ENCODE measurements at regions not wholly inside any gene's neighbourhood (a gene's known extent, or its start where the extent isn't known, plus 50 kb on each side); places are given as distances from the start of the nearest gene placed in this dataset.

DNA sequence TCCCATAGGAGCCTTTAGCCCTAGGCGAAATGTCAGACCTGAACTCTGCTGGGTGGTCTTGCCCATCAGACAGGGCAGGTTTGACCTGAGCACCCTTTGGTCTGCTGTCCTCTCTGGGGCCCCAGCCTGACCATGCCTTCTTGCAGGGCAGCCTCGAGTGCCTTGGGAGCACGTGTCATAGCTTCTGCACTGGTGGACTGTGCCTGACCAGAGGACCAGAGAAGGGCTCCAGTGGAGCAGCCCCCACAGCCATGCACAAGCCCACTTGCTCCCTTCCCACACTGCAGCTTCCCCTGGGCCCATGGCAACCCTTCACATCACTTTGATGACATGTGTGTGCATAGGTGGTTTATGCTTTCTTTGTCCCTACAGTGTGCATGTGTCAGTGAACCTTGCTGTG is 394.0 kb downstream of the TEX13C start:
- DNase-seq, result peak; percentile 55
- H3K27me3 ChIP-seq (replicated peaks in 1 of 7), result no peaks in the 10 kb centered on the region
- intact Hi-C loops (cut with DNase I; ENCODE audit: low total_unique reads), result no loop called here
- no peak overlapping the region for H3K27ac ChIP-seq
- H3K36me3 ChIP-seq, result no peaks in the 10 kb centered on the region
- TF ChIP-seq POLR2AphosphoS5 (IDR thresholded peaks at IDR 0.05) (no peak), POLR2A (IDR thresholded peaks at IDR 0.05) (no peak)
- TF ChIP-seq, protein P1, sequence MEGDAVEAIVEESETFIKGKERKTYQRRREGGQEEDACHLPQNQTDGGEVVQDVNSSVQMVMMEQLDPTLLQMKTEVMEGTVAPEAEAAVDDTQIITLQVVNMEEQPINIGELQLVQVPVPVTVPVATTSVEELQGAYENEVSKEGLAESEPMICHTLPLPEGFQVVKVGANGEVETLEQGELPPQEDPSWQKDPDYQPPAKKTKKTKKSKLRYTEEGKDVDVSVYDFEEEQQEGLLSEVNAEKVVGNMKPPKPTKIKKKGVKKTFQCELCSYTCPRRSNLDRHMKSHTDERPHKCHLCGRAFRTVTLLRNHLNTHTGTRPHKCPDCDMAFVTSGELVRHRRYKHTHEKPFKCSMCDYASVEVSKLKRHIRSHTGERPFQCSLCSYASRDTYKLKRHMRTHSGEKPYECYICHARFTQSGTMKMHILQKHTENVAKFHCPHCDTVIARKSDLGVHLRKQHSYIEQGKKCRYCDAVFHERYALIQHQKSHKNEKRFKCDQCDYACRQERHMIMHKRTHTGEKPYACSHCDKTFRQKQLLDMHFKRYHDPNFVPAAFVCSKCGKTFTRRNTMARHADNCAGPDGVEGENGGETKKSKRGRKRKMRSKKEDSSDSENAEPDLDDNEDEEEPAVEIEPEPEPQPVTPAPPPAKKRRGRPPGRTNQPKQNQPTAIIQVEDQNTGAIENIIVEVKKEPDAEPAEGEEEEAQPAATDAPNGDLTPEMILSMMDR (IDR thresholded peaks at IDR 0.05 in 8 of 11, conservative IDR thresholded peaks at IDR 0.05 in 3 of 11), result no peak
- H3K4me1 ChIP-seq, result no peaks in the 10 kb centered on the region
- WGBS, 5 donors, result 25 to 53% (median 48%) methylated on average over 2 to 3 of the region's 3 CpGs
- H3K9me3 ChIP-seq, result no peaks in the 10 kb centered on the region
- no peak overlapping the region for H3K4me3 ChIP-seq

DNA sequence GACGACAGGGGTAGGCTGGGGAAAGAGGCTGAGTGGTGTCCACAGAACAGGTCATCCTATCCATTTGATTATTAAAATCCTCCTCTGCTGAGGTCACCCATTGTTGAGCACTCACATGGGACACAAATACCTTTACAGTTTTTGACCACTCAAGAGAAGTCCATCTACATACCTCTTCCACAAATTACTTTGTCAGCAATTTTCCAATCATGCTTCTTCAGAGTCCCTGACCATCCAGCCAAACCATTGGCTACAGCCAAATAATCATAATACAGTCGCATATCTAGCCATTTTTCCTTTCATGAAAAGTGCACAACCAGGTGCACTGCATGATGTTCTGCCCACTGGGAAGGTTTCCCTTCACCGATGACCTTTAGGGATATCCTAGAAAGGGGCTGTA is 407.4 kb downstream of the TEX13C start:
- Histone ChIP-seq H3K36me3 (no peaks in the 10 kb centered on the region), H3K27me3 (replicated peaks in 1 of 7) (no peaks in the 10 kb centered on the region), H3K9me3 (peaks cover 0 to 3% (median 0%) of the 10 kb centered on the region in 8 donors), H3K27ac (no peak overlapping the region), H3K4me3 (no peak overlapping the region), H3K4me1 (no peaks in the 10 kb centered on the region)
- TF ChIP-seq POLR2A (IDR thresholded peaks at IDR 0.05) (no peak), POLR2AphosphoS5 (IDR thresholded peaks at IDR 0.05) (no peak)
- TF ChIP-seq, protein P1 (IDR thresholded peaks at IDR 0.05 in 8 of 11, conservative IDR thresholded peaks at IDR 0.05 in 3 of 11), result no peak
- no peak for DNase-seq
- 53 to 88% (median 77%) methylated on average over 2 to 3 of the region's 3 CpGs for WGBS, 5 donors
- intact Hi-C loops (cut with DNase I; ENCODE audit: low total_unique reads), result no loop called here

DNA sequence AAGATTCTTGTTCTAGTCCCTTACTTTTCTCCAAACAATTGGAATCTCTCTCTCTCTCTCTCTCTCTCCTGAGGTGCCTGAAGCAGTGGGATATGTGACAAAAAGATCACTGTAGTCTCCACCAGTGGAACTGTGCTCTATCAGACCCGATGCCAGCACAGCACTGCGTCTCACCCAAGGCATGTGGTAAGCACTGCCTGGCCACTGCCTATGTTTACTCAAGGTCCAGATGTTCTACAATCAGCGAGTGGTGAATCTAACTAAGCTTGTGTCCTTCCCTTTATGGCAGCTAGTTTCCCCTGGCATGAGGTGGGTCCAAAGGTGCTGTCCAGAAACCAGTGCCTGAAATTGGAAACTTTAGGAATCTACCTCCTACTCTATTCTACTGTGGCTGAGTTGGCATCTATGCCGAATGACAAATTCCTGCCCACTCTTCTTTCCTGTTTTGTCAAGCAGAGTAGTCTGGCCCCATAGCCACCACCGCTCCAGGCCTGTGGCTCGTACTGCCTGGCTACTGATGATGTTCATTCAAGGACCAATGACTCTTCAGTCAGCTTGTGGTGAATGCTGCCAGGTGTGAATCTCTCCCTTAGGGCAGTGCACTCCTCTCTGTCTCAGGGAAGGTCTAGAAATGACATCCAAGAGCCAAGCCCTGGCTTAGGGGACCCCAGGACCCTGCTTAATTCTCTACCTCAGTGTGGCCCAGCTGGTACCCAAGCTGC is 416.5 kb downstream of the TEX13C start:
- 68 to 83% (median 78%) methylated on average over 6 of the region's 6 CpGs for WGBS, 5 donors
- no peaks in the 10 kb centered on the region for H3K27me3 ChIP-seq (replicated peaks in 1 of 7)
- DNase-seq, result no peak

DNA sequence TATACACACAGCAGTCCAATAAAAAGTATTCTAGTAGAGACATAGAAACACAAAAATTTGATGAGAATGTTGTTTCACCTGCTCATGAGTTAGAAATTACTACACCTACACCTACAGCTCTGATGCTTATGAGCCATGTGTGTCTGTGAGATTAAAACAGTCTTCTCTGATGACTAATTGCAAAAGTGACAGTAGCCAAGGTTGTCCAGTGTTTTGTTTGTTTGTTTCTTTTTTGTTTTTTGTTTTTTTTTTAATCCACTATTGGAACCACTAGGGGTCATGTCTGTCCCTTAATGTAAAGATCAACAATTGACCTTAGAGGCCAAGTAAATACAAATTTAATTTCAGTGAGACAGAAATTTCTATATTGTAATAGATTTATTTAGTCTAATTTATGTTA is 423.1 kb downstream of the TEX13C start:
- no peaks in the 10 kb centered on the region for H3K4me1 ChIP-seq
- TF ChIP-seq POLR2AphosphoS5 (IDR thresholded peaks at IDR 0.05), result no peak
- TF ChIP-seq, protein P1 (IDR thresholded peaks at IDR 0.05 in 8 of 11, conservative IDR thresholded peaks at IDR 0.05 in 3 of 11), result no peak
- TF ChIP-seq POLR2A (IDR thresholded peaks at IDR 0.05), result no peak
- H3K27ac ChIP-seq, result no peak overlapping the region
- H3K27me3 ChIP-seq (replicated peaks in 1 of 7), result no peaks in the 10 kb centered on the region
- no peaks in the 10 kb centered on the region for H3K9me3 ChIP-seq
- intact Hi-C loops (cut with DNase I; ENCODE audit: low total_unique reads), result no loop called here
- no peak overlapping the region for H3K4me3 ChIP-seq
- H3K36me3 ChIP-seq, result no peaks in the 10 kb centered on the region
- no peak for DNase-seq

More for the DNA sequence above, 416.5 kb downstream of the TEX13C start:
- no peak for TF ChIP-seq POLR2AphosphoS5 (IDR thresholded peaks at IDR 0.05)
- TF ChIP-seq POLR2A (IDR thresholded peaks at IDR 0.05), result no peak
- TF ChIP-seq, protein P1 (IDR thresholded peaks at IDR 0.05 in 8 of 11, conservative IDR thresholded peaks at IDR 0.05 in 3 of 11), result no peak
- Histone ChIP-seq H3K4me3 (no peak overlapping the region), H3K36me3 (no peaks in the 10 kb centered on the region), H3K27ac (no peak overlapping the region), H3K9me3 (peaks cover 0 to 15% (median 0%) of the 10 kb centered on the region in 8 donors), H3K4me1 (no peaks in the 10 kb centered on the region)
- intact Hi-C loops (cut with DNase I; ENCODE audit: low total_unique reads), result no loop called here

All from spleen (tissue), 11 donors.